A172 (cell line): ENCODE measurements at regions not wholly inside any gene's neighbourhood (a gene's known extent, or its start where the extent isn't known, plus 50 kb on each side); places are given as distances from the start of the nearest gene placed in this dataset.

Experiments used
- DNase-seq: peaks from one replicate; pipeline ENCODE4 v3.0.0-alpha.2; 2015; ENCODE audit warnings: low spot score

- DNase-seq: no peak
These were observed 624.4 kb upstream of the C9orf72 start for GRCh38 chr9:28197653-28198052.

- no peak for DNase-seq
These were observed 629.8 kb upstream of the C9orf72 start for GRCh38 chr9:28203036-28203435.

- DNase-seq: no peak
These were observed 633.0 kb upstream of the C9orf72 start for GRCh38 chr9:28206280-28206679.

GRCh38 chr9:28207657-28208056 lies 634.4 kb upstream of the C9orf72 start:
- DNase-seq: no peak

- DNase-seq: no peak
These were observed 635.8 kb upstream of the C9orf72 start for GRCh38 chr9:28209130-28209529.

GRCh38 chr9:28212979-28213378 lies 639.7 kb upstream of the C9orf72 start:
- DNase-seq: peak; percentile 84

GRCh38 chr9:28215536-28216299 lies 642.4 kb upstream of the C9orf72 start:
- no peak for DNase-seq

GRCh38 chr9:28232686-28233085 lies 659.4 kb upstream of the C9orf72 start:
- DNase-seq: no peak

- DNase-seq: no peak
These were observed 661.0 kb upstream of the C9orf72 start for GRCh38 chr9:28234133-28234893.

GRCh38 chr9:28234894-28235277 lies 661.6 kb upstream of the C9orf72 start:
- peak; percentile 78 for DNase-seq

GRCh38 chr9:28249424-28249823 lies 676.1 kb upstream of the C9orf72 start:
- no peak for DNase-seq

- no peak for DNase-seq
These were observed 681.9 kb upstream of the C9orf72 start for GRCh38 chr9:28255174-28255573.

GRCh38 chr9:28260330-28260729 lies 687.0 kb upstream of the C9orf72 start:
- no peak for DNase-seq

- DNase-seq: no peak
These were observed 691.1 kb upstream of the C9orf72 start for GRCh38 chr9:28264368-28264767.

GRCh38 chr9:28267351-28267750 lies 694.1 kb upstream of the C9orf72 start:
- DNase-seq: no peak

- no peak for DNase-seq
These were observed 696.9 kb upstream of the C9orf72 start for GRCh38 chr9:28270156-28270555.

- no peak for DNase-seq
These were observed 698.8 kb upstream of the C9orf72 start for GRCh38 chr9:28272127-28272526.

- DNase-seq: no peak
These were observed 714.2 kb upstream of the C9orf72 start for GRCh38 chr9:28287455-28287854.

GRCh38 chr9:28289746-28290145 lies 716.5 kb upstream of the C9orf72 start:
- DNase-seq: no peak

GRCh38 chr9:28293369-28294090 lies 720.2 kb upstream of the C9orf72 start:
- DNase-seq: peak; percentile 2

GRCh38 chr9:28301281-28301680 lies 728.0 kb upstream of the C9orf72 start:
- no peak for DNase-seq

GRCh38 chr9:28317745-28318144 lies 744.5 kb upstream of the C9orf72 start:
- DNase-seq: no peak

GRCh38 chr9:28318515-28318914 lies 745.2 kb upstream of the C9orf72 start:
- DNase-seq: no peak
